Lung (tissue), 11 donors: ENCODE measurements at regions not wholly inside any gene's neighbourhood (a gene's known extent, or its start where the extent isn't known, plus 50 kb on each side); places are given as distances from the start of the nearest gene placed in this dataset.

ENCODE experiments used
- ATAC-seq: fragments of 200-7000 bp; cut with Tn5 transposase; one replicate; pipeline ENCODE4 v1.9.1; 2020; ENCODE audit warnings: moderate number of reproducible peaks; ENCODE audit not compliant: insufficient read depth, low FRiP score
- DNase-seq, 3 donors: peaks; one replicate each; pipeline ENCODE4 v3.0.0-alpha.2; 2013 to 2017
- H3K27ac ChIP-seq, 2 donors: one replicate each; pipeline ENCODE4 v1.5.1; 2013; ENCODE audit warnings: mild to moderate bottlenecking in 2 of 2, moderate library complexity in 2 of 2, control low read depth in 1 of 2, inconsistent platforms in 1 of 2, low read depth in 1 of 2, low read length in 1 of 2
- H3K27me3 ChIP-seq, 3 donors: one replicate each; pipeline ENCODE4 v1.5.1; 2013; ENCODE audit warnings: low read length in 2 of 3; ENCODE audit not compliant: control insufficient read depth in 3 of 3, insufficient read depth in 3 of 3
- H3K36me3 ChIP-seq, 4 donors: one replicate each; pipeline ENCODE4 v1.5.1; 2013; ENCODE audit warnings: low read length in 4 of 4, mild to moderate bottlenecking in 1 of 4, moderate library complexity in 1 of 4; ENCODE audit not compliant: control insufficient read depth in 4 of 4, insufficient read depth in 4 of 4
- H3K4me1 ChIP-seq, 5 donors: one replicate each; pipeline ENCODE4 v1.5.1; 2013; ENCODE audit warnings: low read length in 5 of 5, mild to moderate bottlenecking in 2 of 5, moderate library complexity in 1 of 5; ENCODE audit not compliant: control insufficient read depth in 5 of 5, insufficient read depth in 5 of 5
- H3K4me3 ChIP-seq: one replicate; pipeline ENCODE4 v1.5.1; 2013; ENCODE audit warnings: mild to moderate bottlenecking, control low read depth, moderate library complexity
- H3K9ac ChIP-seq, 2 donors: one replicate each; pipeline ENCODE4 v1.5.1; 2013; ENCODE audit warnings: low read length in 2 of 2, control low read depth in 1 of 2; ENCODE audit not compliant: insufficient read depth in 1 of 2
- H3K9me3 ChIP-seq, 4 donors: one replicate each; pipeline ENCODE4 v1.5.1; 2013; ENCODE audit warnings: low read length in 3 of 4, mild to moderate bottlenecking in 1 of 4, moderate library complexity in 1 of 4; ENCODE audit not compliant: control insufficient read depth in 4 of 4, insufficient read depth in 3 of 4
- WGBS, 2 donors: extraction: QIAGEN DNeasy Blood & Tissue Kit; methylation state at CpG; one replicate each; pipeline ENCODE4 v1.1.7; 2013; 5-methylcytosine and 5-hydroxymethylcytosine counted together
- TF ChIP-seq, protein P1 (sequence below): IDR thresholded peaks from 2 replicates; pipeline ENCODE4 v1.5.1; 2012; ENCODE audit warnings: mild to moderate bottlenecking; ENCODE audit errors: control extremely low read depth, extremely low read depth
- donor health status: control.
- donor health status: control.
- donor health status: Bipolar disorder and iron deficiency.
- donor health status: healthy.
- donor health status: DM: yes; HTN: yes; CAD: no.

DNA sequence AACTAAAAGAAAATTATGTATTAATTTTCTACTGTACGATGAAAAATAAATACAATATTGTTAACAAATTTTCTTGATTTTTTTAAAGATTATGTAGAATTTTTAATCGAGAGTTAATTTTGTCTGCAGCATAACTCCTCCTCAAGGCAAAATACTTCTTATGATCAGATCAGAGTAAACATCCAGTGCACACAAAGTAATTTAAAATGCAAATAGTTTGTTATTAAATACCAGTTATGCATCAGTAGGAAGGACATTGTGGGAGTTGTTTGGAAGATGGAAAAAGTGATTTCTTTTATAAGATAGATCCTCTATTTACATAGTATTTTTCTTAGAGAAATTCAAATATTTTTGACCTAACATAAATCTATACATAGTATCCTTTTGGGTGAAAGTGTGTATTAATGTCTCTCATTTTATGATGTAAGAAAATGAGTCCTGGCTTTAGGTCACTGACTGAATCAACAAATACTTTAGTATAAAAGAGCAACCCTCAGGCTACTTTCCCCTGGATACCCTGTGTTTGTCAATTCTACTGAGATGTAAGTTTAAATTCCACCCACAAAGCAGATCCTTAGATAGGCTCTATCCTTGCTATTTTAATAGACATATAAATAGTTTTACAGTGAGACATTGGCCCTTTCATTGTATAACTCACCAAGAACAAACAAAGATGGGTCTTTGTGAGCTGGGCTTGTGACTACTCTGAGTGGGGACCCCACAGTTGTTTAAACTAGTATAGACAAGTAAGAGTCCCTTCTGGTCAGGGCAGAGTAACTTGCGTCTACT lies 1133.7 kb downstream of the GATA3 start:
- Histone ChIP-seq H3K27me3 (no peaks in the 10 kb centered on the region), H3K4me3 (no peak overlapping the region), H3K36me3 (no peaks in the 10 kb centered on the region), H3K9ac (no peak overlapping the region), H3K9me3 (no peaks in the 10 kb centered on the region), H3K27ac (no peak overlapping the region), H3K4me1 (no peaks in the 10 kb centered on the region)
- DNase-seq (no peak), ATAC-seq (no peak)
- WGBS, 2 donors, result 94 to 98% methylated on average over 3 of the region's 3 CpGs
- TF ChIP-seq, protein P1, sequence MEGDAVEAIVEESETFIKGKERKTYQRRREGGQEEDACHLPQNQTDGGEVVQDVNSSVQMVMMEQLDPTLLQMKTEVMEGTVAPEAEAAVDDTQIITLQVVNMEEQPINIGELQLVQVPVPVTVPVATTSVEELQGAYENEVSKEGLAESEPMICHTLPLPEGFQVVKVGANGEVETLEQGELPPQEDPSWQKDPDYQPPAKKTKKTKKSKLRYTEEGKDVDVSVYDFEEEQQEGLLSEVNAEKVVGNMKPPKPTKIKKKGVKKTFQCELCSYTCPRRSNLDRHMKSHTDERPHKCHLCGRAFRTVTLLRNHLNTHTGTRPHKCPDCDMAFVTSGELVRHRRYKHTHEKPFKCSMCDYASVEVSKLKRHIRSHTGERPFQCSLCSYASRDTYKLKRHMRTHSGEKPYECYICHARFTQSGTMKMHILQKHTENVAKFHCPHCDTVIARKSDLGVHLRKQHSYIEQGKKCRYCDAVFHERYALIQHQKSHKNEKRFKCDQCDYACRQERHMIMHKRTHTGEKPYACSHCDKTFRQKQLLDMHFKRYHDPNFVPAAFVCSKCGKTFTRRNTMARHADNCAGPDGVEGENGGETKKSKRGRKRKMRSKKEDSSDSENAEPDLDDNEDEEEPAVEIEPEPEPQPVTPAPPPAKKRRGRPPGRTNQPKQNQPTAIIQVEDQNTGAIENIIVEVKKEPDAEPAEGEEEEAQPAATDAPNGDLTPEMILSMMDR, result no peak

DNA sequence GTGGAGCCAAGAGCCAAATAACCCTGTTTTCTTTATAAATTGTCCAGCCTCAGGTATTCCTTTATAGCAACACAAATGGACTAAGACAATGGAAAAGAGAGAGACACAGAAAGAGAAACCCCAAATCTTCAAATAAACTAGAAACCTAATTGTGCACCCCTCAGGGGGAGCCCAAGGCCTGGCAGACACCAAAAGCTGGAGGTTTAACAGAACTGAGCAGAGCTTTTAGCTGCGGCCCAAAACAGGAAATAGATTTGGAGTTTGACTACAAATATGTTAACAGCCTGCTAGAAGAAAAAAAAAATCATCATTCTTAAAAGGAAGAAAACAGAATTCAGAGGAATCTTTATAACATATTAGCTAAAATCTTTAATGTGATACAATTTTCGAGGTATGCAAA lies 1135.0 kb downstream of the GATA3 start:
- no peaks in the 10 kb centered on the region for H3K36me3 ChIP-seq
- TF ChIP-seq, protein P1, result no peak
- H3K9ac ChIP-seq, result no peak overlapping the region
- no peak for DNase-seq
- no peaks in the 10 kb centered on the region for H3K4me1 ChIP-seq
- ATAC-seq, result no peak
- H3K9me3 ChIP-seq, result no peaks in the 10 kb centered on the region
- no peak overlapping the region for H3K27ac ChIP-seq
- no peak overlapping the region for H3K4me3 ChIP-seq
- H3K27me3 ChIP-seq, result no peaks in the 10 kb centered on the region
- 67 to 78% methylated on average over 2 of the region's 2 CpGs for WGBS, 2 donors

DNA sequence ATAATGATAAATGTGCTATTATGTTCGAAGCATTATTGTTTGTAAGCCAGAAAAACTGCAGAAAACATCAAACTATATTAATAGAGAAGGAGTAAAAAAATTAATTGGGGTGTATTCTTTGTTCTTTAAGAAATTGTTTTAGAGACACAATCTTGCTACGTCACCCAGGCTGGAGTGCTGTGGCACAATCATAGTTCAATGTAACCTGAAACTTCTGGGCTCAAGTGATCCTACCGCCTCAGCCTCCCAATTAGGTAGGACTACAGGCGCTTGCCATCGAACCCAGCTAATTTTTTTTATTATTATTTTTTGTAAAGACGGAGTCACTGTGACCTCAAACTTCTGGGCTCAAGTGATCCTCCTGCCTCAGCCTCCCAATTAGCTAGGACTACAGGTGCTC lies 1138.6 kb downstream of the GATA3 start:
- 91% methylated on average over 6 of the region's 6 CpGs for WGBS, 2 donors

More for the DNA sequence above, 1138.6 kb downstream of the GATA3 start:
- Histone ChIP-seq H3K4me1 (no peaks in the 10 kb centered on the region), H3K27me3 (peaks cover 0 to 5% (median 3%) of the 10 kb centered on the region in 3 donors), H3K4me3 (no peak overlapping the region), H3K9me3 (no peaks in the 10 kb centered on the region), H3K27ac (no peak overlapping the region), H3K9ac (no peak overlapping the region), H3K36me3 (no peaks in the 10 kb centered on the region)
- ATAC-seq (no peak), DNase-seq (no peak)
- TF ChIP-seq, protein P1, result no peak
